NB4 (cell line): ENCODE measurements at regions not wholly inside any gene's neighbourhood (a gene's known extent, or its start where the extent isn't known, plus 50 kb on each side); places are given as distances from the start of the nearest gene placed in this dataset.

Source experiments
- DNase-seq: peaks from one replicate; pipeline ENCODE4 v3.0.0; 2010; ENCODE audit warnings: low read depth
- H3K4me3 ChIP-seq: one replicate; pipeline ENCODE4 v1.5.1; 2011; ENCODE audit warnings: mild to moderate bottlenecking, low read depth, low read length, moderate library complexity
- CTCF ChIP-seq: IDR thresholded peaks from one replicate; pipeline ENCODE4 v1.5.1; 2012; ENCODE audit warnings: low read depth, low read length
- MAX ChIP-seq: IDR thresholded peaks from 2 replicates; pipeline ENCODE4 v1.6.1; 2011; ENCODE audit warnings: low read depth, low read length
- MYC ChIP-seq: IDR thresholded peaks from 2 replicates; pipeline ENCODE4 v1.6.1; 2011; ENCODE audit warnings: low read depth, low read length
- POLR2A ChIP-seq: IDR thresholded peaks from 2 replicates; pipeline ENCODE4 v1.6.1; 2011; ENCODE audit warnings: mild to moderate bottlenecking; ENCODE audit not compliant: insufficient read length; ENCODE audit errors: extremely low read depth

- H3K4me3 ChIP-seq, result no peak overlapping the region
- DNase-seq, result no peak
- no peak for TF ChIP-seq MAX
These were observed 558.9 kb downstream of the REEP3 start for GRCh38 chr10:64080071-64080470.

GRCh38 chr10:64081947-64082482 lies 560.8 kb downstream of the REEP3 start:
- no peak overlapping the region for H3K4me3 ChIP-seq
- DNase-seq, result no peak
- no peak for TF ChIP-seq POLR2A
- no peak for TF ChIP-seq MAX
- TF ChIP-seq MYC, result no peak
- TF ChIP-seq CTCF, result no peak

GRCh38 chr10:64086083-64086767 lies 565.0 kb downstream of the REEP3 start:
- no peak overlapping the region for H3K4me3 ChIP-seq
- no peak for DNase-seq
- TF ChIP-seq MYC (no peak), POLR2A (no peak), CTCF (no peak), MAX (no peak)

- TF ChIP-seq CTCF (no peak), MYC (no peak), MAX (no peak), POLR2A (no peak)
These were observed 568.4 kb downstream of the REEP3 start for GRCh38 chr10:64089648-64090047.

DNA sequence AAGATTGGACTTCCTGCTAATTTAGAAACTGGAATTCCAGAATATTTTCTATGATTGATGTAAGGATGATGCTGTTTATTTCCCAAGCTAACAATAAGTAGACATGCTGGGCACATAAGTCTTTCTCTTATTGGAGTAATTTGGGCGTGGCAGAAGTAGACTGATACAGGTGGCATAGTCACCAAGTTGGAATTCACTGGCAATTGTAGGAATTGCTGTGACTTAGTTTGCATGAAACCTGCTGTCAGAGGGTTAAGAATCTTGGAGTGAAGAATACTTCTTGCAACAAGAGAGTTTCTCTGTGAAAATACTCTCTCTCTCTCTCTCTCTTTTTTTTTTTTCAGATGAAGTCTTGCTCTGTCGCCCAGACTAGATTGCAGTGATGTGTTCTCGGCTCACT lies 569.7 kb downstream of the REEP3 start:
- TF ChIP-seq CTCF, result no peak
- no peak for TF ChIP-seq MAX
- TF ChIP-seq MYC, result no peak
- TF ChIP-seq POLR2A, result no peak
- H3K4me3 ChIP-seq, result no peak overlapping the region
- no peak for DNase-seq

More at GRCh38 chr10:64089648-64090047, 568.4 kb downstream of the REEP3 start:
- H3K4me3 ChIP-seq, result no peak overlapping the region
- no peak for DNase-seq

- no peak overlapping the region for H3K4me3 ChIP-seq
- DNase-seq, result peak; percentile 37
- TF ChIP-seq CTCF (peak; percentile 31), MAX (no peak)
These were observed 570.7 kb downstream of the REEP3 start for GRCh38 chr10:64091897-64092296.
